GM19324 (cell line): ENCODE measurements at regions not wholly inside any gene's neighbourhood (a gene's known extent, or its start where the extent isn't known, plus 50 kb on each side); places are given as distances from the start of the nearest gene placed in this dataset.
A peak's percentile ranks its signal among the peaks of the same experiment; 100 is the strongest.
"Not testable (repeated sequence)": the region's sequence is repeated elsewhere in the genome, so short reads cannot be mapped to it uniquely, and the experiment has no call there.

Experiments
- ATAC-seq: cut with Tn5 transposase; IDR thresholded peaks from one replicate; pipeline ENCODE4 v1.9.1; 2021; ENCODE audit warnings: mild to moderate bottlenecking, moderate library complexity; ENCODE audit not compliant: unreplicated experiment, low FRiP score

DNA sequence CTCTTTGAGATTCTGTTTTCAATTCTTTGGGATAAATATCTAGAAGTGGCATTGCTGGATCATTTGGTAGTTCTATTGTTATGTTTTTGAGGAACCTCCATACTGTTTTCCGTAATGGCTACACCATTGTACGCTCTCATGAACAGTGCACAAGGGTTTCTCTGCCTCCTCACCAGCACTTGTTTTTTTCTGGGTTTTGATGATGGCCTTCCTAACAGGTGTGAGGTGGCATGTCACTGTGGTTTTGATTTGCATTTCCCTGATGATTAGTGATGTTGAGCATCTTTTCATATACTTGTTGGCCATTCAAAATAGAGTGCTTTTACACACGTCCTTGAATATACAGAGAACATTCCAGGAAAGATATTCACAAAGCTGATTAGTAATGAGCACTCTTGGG, 86.8 kb upstream of the ADORA2B start:
- ATAC-seq = peak; percentile 64

DNA sequence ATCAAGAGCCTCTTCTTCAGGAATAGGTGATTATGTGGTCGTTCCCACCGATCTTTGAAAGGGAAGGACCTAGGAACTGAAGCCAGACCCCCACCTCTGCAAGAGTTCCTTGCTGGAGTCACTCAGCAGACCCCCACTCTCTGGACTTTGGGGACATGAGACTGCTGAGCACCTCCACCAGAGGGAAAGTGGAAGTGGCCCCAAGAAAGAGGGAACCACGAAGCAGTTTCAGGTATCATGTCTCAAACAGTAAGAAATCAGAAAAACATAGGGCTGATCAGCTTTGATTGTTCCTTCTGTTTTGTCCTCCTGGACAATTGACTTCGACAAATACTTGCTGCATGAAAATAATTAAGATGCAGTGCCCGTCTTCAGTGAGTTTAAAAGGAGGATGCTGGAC, 84.2 kb upstream of the ADORA2B start:
- not testable (repeated sequence) for ATAC-seq

DNA sequence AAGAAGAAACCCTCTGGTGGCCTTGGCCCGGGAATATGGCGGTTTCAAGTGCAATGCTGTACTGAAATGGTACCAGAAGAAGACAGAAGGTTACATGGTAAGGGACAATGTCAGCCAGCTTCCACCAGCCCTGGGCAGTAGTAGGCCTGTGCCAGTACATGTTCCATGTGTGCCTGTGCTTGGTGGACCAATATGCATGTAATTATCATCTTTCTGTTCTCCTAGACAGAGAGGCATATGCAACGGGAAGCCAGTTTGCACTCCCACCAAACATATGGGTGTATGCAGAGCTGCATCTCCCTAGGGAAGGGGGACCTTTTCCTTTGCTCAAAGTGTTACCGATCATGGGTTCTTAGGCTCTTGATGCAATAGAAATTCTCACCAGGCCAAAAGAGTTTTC, 80.9 kb upstream of the ADORA2B start:
- not testable (repeated sequence) for ATAC-seq

DNA sequence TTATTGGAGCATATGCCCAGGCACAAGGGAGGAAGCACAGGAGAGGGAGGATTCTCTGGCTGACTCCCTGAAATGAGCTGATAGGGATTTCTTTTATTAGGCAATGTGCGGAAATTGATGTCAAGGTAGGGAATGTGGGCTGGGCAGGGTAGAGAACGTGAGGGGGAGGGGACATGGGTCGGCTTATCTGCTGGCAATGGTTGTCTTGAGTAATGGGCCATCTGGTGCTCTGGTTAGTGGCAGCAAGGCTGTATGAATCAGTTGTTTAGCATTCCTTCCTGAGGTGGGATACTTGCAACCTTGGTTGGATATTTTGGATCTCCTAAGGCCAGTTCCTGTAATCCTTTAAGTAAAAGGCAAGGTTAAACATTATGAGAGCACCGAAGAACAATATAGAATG, 80.5 kb upstream of the ADORA2B start:
- not testable (repeated sequence) for ATAC-seq

DNA sequence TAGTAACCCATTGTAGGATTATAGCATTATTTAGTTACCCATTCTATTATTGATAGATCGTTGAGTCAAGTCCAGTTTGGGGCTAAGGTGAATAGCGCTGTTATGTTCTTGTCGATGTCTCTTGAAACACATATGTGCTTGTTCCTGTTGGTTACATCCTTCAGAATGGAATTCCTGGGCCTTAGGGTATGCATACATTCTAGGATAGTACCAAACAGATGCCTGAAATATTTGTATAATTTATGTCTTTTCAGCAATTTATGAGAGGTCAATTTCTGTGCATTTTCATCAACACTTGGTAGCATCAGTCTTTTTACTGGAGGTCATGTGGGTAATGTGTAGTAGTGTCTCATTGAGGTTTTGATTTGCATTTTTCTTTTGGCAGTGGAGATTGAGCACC, 78.9 kb upstream of the ADORA2B start:
- not testable (repeated sequence) for ATAC-seq

DNA sequence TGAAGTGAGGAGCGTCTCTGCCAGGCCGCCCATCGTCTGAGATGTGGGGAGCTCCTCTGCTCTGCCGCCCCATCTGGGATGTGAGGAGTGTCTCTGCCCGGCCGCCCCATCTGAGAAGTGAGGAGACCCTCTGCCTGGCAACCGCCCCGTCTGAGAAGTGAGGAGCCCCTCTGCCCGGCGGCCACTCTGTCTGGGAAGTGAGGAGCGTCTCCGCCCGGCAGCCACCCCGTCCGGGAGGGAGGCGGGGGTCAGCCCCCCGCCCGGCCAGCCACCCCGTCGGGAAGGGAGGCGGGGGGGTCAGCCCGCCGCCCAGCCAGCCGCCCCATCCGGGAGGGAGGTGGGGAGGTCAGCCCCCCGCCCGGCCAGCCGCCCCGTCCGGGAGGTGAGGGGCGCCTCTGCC, 77.6 kb upstream of the ADORA2B start:
- ATAC-seq = not testable (repeated sequence)

DNA sequence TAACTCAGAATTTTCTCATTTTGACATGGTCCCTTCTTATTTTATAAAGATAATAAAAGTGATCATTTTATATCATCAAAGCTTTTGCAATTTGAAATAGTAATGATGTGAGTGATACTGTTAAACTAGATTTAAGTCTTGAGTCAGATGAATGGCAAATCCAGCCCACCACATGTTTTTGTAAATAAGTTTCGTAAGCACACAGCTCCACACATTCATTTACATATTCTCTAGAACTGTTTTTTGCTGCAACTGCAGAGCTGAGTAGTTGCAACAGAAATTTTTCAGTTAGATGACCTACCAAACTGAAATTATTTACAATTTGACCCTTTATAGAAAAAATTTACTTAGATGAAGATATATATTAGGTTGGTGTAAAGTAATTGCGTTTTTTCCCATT, 75.1 kb upstream of the ADORA2B start:
- not testable (repeated sequence) for ATAC-seq

DNA sequence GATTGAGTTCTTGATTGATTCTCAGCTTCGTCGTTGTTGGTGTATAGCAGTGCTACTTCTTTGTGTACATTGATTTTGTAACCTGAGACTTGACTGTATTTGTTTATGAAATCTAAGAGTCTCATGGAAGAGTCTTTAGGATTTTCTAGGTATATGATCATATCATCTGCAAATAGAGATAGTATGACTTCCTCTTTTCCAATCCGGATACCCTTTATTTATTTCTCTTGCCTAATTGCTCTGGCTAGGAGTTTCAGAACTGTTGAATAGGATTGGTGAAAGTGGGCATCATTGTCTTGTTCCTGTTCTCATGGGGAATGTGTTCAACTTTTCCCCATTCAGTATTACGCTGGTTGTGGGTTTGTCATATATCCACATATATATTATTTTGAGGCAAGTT, 72.3 kb upstream of the ADORA2B start:
- not testable (repeated sequence) for ATAC-seq

DNA sequence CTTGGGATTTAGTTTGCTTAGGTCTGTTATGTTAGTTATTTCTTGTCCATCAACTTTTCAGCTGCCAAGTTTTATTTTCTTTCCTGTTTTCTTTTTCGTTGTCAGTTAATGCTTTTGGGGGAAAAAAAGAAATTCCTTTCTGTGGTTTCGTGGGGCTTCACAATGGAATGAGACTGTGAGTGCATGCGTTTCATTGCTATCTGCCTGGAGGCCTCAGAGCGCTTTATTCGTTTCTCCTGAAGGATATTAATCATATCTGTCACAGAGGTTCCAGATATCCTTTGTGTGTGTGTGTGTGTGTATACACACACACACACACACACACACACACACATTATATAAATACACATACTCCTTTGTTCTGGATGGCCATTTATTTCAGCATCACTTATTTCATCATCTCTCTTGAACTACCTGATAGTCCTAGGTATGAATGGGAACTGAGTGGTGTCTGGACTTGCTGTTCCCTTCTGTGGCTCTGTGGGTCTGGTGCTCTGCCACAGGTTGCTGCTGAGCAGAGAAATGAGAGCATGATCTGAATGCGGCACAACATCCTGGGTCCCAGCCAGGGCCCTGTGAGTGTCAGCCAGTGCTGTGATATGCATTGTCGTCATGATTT, 66.9 kb upstream of the ADORA2B start:
- not testable (repeated sequence) for ATAC-seq

DNA sequence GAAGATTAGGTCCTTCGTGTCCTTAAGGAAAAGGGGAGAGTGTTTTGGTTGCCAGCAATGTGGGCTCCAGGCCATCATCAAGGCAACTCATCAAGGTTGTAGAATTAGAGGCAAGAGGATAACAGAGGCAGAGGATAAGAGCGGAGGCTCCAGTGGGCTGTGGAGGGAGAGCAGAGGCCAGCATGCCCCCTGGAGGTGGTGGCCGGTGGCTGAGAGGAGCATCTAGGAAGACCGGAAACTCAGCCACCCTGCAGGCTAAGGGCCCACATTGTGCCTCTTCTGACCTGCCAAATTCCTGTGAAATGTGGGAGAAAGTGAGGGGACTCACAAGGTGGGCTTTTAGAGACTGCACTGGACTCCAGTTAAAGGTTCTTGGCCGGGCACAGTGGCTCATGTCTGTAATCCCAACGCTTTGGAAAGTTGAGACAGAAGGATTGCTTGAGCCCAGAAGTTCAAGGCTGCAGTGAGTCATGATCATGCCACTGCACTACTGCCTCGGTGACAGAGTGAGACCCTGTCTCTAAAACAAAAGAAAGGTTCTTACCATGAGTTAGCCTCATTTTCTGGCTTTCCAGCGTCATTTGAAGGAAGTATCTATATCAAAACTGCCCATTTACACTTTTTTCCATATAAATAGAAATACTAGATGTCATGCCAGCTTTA, 62.7 kb upstream of the ADORA2B start:
- ATAC-seq = no peak

DNA sequence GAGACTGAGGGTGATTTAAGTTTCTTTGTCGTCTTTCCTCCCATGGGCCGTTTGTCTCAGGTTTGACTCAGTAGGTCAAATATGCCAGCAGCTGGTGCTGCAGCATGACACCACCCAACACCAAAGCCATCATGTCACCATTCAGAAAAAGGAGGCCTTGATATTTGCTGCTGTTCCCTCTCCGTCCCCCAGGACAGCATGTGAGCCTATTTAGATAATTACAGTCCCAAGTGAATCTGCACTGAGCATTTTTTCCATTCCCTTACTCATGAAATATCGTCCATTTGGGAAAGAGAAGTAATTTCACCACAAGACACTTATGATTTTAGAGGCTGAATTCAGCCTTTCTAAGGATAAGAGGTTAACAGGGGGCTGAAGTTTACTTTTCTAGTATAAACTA, 62.2 kb upstream of the ADORA2B start:
- no peak for ATAC-seq

DNA sequence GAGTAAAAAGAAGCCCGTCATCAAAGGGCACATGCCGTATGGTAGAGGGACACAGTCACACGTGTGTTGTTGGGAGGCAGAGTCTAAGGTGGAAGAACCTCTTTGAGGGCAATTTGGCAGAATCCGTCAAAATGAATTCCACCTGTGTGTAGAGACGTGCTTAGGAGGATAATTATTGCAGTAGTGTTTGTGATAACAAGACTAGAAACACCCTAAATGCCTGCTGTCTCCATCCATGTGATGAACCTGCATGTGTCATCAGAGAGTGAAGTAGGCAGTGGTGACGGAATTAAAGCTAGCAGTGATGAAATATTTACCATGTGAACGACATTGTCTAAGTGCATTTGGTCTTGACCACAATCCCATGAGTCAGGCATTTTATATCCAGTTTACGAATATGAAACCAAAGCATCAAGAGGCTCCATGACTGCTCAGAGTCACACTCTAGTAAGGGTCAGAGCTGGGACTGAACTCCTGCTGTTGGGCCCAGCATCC, 61.3 kb upstream of the ADORA2B start:
- ATAC-seq = no peak

DNA sequence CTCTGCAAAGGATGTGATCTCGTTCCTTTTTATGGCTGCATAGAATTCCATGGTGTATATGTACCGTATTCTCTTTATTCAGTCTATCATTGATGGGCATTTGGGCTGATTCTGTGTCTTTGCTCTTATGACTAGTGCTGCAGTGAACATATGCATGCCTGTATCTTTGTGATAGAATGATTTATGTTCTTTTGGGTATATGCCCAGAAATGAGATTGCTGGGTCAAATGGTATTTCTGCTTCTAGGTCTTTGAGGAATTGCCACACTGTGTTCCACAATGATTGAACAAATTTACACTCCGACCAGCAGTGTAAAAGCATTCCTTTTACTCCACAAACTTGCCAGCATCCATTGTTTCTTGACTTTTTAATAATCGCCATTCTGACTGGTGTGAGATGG, 60.2 kb upstream of the ADORA2B start:
- no peak for ATAC-seq

DNA sequence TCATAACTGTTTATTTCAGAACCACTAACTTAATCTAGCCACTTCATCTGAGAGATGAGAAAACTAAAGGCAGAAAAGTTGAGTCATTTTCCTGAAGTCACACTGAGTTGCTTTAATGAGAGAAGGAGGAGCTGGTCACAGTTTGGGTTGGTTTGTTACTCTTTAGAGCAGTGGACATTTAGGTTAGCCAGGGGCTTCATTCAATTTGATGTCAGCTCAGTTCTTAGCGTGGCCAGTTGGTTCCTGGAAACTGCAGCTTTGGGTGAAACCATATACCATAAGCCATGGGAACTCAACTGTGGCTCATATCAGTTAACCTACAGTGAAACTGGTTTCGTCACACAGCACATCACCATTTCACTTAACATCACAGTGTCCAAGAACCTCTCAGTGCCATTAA, 59.2 kb upstream of the ADORA2B start:
- ATAC-seq = no peak

DNA sequence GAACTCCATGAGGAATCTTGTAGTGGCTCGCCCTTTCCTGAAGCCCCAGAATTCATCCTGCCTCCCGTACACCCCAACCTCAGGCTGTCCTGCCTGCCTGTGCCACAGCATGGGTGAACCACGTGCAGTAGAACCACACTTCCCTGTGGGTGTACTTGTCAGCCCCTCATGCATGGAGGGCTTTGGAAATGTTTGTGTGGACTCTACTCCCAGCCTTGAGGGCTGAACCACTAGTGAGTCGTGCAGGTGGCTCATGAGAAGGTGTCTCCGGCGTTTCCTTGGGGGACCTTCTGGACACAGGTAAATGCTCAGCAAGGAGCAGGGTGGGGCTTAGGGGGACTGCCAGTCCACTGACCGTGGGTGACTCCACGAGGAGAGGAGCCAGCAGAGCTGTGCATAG, 58.7 kb upstream of the ADORA2B start:
- no peak for ATAC-seq

DNA sequence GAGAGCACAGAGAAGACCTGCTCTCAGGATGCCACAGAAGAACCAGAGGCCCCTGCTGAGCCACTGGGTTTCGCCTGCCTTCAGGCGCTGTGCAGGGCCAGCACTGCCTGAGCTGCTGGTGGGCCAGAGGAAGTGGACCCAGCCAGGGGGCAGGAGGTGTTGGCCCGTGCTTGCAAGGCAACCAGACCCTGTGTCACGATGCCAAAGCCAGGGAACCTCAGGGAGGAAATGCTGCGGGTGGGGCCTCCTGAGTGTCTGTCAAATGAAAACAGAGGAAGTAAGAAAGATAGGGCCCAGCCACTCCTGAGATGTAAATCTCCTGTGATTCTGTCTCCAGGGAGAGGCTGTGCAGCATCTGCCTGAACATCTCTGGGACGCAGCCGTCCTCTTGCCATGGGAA, 58.1 kb upstream of the ADORA2B start:
- no peak for ATAC-seq

DNA sequence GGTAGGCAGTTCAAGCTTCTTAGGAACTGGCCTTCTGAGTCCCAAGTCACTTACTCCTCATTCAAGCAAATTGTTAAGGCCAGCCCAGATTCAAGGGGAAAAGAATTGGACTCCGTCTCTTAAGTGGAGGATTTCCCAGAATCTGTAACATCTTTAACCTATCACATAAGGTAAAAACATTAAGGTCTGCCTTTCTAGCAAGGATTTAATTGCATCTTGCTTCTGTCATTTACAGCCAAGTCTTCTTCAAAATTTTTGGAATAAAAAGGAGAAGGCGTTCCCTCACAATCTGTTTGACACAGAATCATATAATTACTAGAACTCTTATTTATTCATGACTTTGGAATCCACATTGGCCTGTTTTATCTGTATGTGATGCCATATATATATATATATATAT, 56.5 kb upstream of the ADORA2B start:
- no peak for ATAC-seq

DNA sequence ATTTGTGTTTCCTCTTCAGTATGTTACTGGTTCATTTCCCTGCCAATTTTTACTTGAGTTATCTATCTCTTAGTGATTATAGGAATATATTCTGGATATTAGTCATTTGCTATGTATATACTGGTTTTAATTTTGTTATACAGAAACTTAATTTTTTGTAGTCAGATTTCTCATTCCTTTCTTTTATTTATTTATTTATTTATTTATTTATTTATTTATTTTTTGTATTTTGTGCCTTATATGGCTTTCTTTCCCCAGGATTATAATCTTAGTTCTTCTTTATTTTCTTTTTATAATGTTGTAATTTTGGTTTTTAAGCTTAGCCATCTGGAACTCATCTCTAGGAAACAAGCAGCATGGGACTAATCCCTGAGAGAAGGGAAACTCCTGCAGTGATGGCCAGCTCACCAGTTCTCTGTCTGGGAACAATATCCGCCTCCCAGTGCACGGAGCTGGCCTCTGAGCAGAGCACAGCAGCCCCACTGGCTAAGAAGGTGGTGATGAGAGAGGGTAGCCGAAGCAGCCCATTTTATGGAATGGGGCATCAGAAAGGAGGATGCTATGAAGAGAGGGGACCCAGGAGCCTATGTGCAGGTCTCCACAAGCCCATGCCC, 54.5 kb upstream of the ADORA2B start:
- no peak for ATAC-seq

DNA sequence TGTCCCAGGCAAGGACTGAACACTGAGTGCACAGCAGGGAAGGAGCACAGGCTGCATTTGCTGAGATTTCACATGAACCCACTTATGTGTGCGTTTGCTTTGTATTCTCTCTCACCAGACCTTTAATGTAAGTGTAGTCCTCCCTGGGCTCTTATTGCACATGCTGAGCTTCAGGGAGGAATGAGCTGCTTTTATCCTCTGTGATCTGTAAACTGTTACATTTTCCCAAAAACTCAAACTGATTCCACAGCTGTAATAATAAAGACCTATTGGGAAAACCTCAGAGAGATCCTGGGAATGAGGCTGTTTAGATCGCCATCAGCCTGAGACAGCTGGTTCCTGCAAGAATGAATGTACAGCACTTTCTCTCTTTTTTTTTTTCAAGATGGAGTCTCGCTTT, 53.6 kb upstream of the ADORA2B start:
- ATAC-seq = no peak

DNA sequence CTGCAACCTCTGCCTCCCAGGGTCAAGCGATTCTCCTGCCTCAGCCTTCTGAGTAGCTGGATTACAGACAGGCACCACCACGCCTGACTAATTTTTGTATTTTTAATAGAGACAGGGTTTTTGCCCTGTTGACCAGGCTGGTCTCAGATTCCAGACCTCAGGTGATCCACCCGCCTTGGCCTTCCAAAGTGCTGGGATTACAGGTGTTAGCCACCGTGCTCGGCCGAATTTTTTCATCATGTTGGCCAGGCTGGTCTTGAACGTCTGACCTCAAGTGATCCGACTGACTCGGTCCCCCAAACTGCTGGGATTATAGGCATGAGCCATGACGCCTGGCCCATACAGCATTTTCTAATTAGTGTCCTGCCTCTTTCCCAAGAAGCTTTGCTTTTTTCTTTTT, 52.7 kb upstream of the ADORA2B start:
- no peak for ATAC-seq

DNA sequence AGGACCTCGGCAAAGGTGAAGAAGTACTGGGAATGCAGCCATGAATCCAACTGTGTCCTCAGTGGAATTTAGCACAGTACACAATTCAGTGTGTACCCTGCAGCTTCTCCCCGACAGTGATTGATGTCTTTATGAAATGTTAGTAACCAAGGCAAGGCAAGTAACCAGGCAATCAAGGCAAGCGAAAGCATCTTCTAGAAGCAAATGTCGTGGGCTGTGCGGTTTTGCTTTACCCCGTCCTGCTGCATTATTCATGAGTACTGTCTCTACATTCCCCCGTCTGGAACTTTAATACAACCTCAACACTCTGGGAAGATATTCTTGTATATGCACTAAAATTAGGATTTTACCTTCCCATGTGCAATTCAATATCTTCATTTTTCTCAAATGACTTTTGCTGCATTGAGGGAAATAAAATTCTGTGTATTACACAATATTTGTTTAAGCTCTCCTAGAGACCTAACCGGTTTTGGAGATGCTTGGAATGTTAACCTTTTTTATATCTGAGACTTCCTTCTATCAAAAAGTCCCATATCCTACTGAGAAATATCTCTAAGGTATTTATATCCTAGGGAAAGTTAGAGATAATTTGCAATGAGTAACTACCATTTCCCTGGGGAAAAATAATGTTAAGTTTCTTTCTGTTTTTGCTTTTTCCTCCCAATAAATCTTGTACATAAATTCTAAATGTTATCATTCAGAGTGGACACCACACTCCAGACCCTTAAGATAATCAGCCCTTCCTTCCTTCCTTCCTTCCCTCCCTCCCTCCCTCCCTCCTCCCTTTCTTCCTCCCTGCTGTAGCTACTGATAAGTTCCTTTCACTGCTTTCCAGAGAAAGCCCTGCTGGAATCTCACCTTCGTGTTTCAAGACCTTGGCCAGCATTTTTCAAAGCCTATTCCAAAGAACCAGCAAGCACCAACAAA, 51.9 kb upstream of the ADORA2B start:
- ATAC-seq = no peak
